ENCODE measurements at regions not wholly inside any gene's neighbourhood (a gene's known extent, or its start where the extent isn't known, plus 50 kb on each side); places are given as distances from the start of the nearest gene placed in this dataset.

- in situ Hi-C loops (cut with HindIII; ENCODE audit: low sequenced_read_pairs): no loop called here
Observed at GRCh38 chr7:88358526-88358838, 51.8 kb upstream of the STEAP4 start.

GRCh38 chr7:88357781-88358525 lies 51.3 kb upstream of the STEAP4 start:
- H3K4me3 ChIP-seq (ENCODE audit: low read depth, low read length): no peak overlapping the region
- in situ Hi-C loops (cut with HindIII; ENCODE audit: low sequenced_read_pairs): no loop called here

More at GRCh38 chr7:88358526-88358838, 51.8 kb upstream of the STEAP4 start:
- H3K4me3 ChIP-seq (ENCODE audit: low read depth, low read length): no peak overlapping the region
- TF ChIP-seq CTCF (IDR thresholded peaks at IDR 0.05; ENCODE audit: low read depth, low read length, missing control alignments): no peak
- no peak for DNase-seq (ENCODE audit: low read depth)

GRCh38 chr7:88357294-88357693 lies 50.6 kb upstream of the STEAP4 start:
- H3K4me3 ChIP-seq (ENCODE audit: low read depth, low read length): no peak overlapping the region
- in situ Hi-C loops (cut with HindIII; ENCODE audit: low sequenced_read_pairs): no loop called here
- no peak for DNase-seq (ENCODE audit: low read depth)
- TF ChIP-seq CTCF (IDR thresholded peaks at IDR 0.05; ENCODE audit: low read depth, low read length, missing control alignments): no peak

More at GRCh38 chr7:88357781-88358525, 51.3 kb upstream of the STEAP4 start:
- TF ChIP-seq CTCF (IDR thresholded peaks at IDR 0.05; ENCODE audit: low read depth, low read length, missing control alignments): peak; percentile 40
- no peak for DNase-seq (ENCODE audit: low read depth)

Measured in astrocyte of the cerebellum (primary cell).